ENCODE measurements at regions not wholly inside any gene's neighbourhood (a gene's known extent, or its start where the extent isn't known, plus 50 kb on each side); places are given as distances from the start of the nearest gene placed in this dataset.

DNA sequence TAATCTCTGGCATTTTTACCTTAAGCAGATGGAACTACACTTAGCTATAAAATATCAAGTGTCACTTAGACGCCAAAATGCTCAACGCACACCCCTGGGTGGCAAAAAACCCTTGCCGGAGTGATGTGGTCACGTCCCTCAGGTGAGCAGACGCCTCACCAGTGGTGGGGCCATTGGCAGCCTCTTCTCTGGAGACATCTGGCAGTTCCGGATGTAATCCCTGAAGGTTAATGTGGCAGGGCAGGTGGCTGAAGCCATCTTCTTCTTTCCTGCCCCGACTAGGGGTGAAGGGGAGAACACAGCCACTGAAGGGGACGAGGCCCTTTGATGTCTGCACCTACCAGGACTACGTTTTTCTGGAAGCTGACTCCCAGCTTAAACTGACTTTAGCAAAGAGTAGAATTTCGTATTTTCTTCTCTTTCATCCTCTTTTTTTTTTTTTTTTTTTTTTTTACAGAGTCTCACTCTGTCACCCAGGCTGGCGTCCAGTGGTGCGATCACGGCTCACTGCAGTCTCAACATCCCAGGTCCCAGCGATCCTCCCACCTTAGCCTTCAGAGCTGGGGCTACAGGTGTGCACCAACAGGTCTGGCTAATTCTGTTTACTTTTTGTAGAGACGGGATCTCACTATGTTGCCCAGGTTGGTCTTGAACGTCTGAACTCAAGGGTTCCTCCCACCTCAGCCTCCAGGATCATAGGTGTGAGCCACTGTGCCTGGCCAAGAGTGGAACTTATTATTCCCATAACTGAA is 152.1 kb downstream of the TTLL2 start:
- TF ChIP-seq, protein P1, sequence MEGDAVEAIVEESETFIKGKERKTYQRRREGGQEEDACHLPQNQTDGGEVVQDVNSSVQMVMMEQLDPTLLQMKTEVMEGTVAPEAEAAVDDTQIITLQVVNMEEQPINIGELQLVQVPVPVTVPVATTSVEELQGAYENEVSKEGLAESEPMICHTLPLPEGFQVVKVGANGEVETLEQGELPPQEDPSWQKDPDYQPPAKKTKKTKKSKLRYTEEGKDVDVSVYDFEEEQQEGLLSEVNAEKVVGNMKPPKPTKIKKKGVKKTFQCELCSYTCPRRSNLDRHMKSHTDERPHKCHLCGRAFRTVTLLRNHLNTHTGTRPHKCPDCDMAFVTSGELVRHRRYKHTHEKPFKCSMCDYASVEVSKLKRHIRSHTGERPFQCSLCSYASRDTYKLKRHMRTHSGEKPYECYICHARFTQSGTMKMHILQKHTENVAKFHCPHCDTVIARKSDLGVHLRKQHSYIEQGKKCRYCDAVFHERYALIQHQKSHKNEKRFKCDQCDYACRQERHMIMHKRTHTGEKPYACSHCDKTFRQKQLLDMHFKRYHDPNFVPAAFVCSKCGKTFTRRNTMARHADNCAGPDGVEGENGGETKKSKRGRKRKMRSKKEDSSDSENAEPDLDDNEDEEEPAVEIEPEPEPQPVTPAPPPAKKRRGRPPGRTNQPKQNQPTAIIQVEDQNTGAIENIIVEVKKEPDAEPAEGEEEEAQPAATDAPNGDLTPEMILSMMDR (conservative IDR thresholded peaks at IDR 0.05) = no peak
- no peak for TF ChIP-seq ZFX (IDR thresholded peaks at IDR 0.05)

All from C4-2B (cell line).